ENCODE measurements at regions not wholly inside any gene's neighbourhood (a gene's known extent, or its start where the extent isn't known, plus 50 kb on each side); places are given as distances from the start of the nearest gene placed in this dataset.

GRCh38 chr15:95511671-95512070 lies 818.8 kb upstream of the NR2F2 start:
- TF ChIP-seq CTCF (IDR thresholded peaks at IDR 0.05; ENCODE audit: low read length), result no peak
- no peak for TF ChIP-seq EZH2 (optimal IDR thresholded peaks at IDR 0.05; ENCODE audit: low read depth, low read length)
- no peak for TF ChIP-seq EZH2phosphoT487 (IDR thresholded peaks at IDR 0.05; ENCODE audit: low read length)

All from MM.1S (cell line).